Fibroblast of skin of left quadriceps (primary cell): ENCODE measurements at regions not wholly inside any gene's neighbourhood (a gene's known extent, or its start where the extent isn't known, plus 50 kb on each side); places are given as distances from the start of the nearest gene placed in this dataset.
"Not testable (repeated sequence)": the region's sequence is repeated elsewhere in the genome, so short reads cannot be mapped to it uniquely, and the experiment has no call there.

Experiments
- DNase-seq, 2 experiments: peaks; one replicate each; pipeline ENCODE4 v3.0.0-alpha.2; 2013; ENCODE audit warnings: low read depth in 2 of 2

GRCh38 chr5:25199902-25200301 lies 555.1 kb upstream of the CDH10 start:
- DNase-seq, result not testable (repeated sequence)

GRCh38 chr5:25190521-25191000 lies 545.8 kb upstream of the CDH10 start:
- DNase-seq, result no peak

DNA sequence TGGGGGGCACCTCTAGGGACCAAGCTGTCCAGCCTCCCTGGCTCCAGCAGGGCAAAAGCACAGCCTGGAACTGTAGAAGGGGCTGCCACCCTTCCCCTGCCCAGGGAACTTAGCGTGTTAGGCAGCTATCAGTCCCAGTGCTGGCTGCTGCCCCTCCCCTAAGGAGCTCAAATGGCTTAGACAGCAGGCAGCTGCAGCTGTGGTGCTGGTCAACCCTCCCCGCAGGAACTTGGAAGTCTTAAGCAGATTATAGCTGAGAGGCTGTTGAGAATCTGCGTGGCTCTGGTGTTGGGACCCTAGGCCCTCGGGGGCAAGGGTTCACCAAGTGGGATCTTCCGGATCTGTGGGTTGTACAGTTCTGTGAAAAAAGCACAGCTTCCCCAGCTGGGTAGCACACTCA lies 536.5 kb upstream of the CDH10 start:
- no peak for DNase-seq

DNA sequence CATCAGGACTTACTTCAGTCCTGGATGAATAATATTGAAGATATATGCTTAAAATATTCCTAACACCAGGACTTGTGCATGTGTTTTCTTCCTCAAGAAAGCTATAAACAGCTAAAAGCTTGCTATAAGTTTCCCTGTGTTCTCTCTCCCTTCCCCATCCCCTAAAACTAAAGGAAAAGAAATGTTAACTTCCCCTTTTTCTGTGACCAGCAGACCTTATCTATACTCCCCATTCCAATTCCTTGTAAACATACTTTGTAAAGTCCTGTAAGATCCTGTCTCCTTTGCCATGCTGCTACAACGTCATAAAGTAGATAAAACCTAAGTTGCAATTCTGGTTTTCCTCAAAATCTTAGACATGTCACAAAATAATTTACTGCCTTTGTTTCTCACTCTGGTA lies 517.8 kb upstream of the CDH10 start:
- DNase-seq, result not testable (repeated sequence)

- DNase-seq, result no peak
Observed at GRCh38 chr5:25160891-25161290, 516.1 kb upstream of the CDH10 start.

DNA sequence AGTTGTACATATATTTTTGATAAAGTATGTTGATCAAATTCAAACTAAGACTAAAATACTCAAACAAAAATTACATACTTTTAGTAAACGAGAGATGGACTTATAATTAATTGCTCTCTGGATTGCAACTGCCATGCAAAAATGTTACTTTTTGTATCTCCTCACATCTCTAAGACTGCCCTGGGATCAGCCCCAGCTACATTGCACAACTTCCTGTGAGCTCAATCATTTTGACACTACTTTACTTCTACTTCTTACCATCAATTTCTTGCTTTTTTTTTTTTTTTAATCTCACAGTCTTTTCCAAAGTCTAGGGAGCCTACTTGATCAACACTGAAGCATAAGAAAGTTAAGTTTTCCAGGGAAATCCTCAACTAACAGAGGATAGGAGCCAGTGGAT lies 506.0 kb upstream of the CDH10 start:
- no peak for DNase-seq

DNA sequence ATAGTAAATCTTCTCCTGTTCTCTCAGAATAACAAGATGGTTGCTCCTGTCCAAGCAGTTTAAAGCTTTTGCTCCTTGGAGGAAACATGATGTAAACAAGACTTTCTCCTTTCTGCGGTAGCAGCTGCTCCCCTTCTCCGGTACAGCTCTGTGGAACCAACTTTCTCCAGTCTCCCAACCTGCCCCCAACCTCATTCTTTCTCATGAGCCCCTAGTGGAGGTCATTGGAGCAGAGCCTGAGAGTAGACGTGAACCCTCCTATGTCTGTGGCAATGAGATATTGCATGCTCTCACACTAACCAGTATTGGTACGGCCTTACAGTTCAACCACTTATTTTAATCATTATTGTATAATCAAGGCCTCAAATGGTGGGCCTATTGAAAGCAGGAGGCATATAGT lies 483.8 kb upstream of the CDH10 start:
- DNase-seq, result no peak

DNA sequence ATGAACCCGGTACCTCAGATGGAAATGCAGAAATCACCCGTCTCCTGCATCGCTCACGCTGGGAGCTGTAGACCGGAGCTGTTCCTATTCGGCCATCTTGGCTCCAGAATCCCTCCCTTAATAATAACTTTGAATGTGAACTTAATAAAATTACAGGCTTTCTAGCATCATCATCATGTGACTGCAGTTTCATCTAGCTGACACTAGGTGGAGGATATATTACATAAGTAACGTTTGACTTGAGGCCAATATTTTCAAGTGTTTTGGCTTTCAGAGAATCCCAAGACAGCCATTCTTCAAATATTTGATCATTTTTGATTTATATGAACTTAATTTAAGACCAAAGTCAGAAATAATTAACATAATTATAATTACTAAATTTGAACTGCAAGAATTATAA lies 474.9 kb upstream of the CDH10 start:
- no peak for DNase-seq

- no peak for DNase-seq
Observed at GRCh38 chr5:25107853-25108252, 463.1 kb upstream of the CDH10 start.

DNA sequence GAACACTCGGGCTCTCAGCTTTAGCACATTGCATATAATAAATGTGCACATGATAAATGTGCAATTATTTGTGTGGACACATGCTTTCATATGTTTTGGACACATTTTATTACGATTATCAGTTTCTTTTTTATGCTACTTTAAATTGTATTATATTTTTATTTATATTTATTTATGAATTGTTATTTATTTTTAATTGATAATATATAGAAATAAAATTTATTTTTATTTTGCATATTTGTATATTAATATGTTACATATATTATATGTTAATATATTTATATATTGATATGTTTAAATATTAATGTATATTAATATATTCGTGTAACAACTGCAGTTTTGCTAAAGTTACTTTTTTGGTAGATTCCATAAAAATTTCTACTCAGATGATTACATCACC lies 454.8 kb upstream of the CDH10 start:
- DNase-seq, result no peak

GRCh38 chr5:25095261-25095660 lies 450.5 kb upstream of the CDH10 start:
- DNase-seq, result no peak

DNA sequence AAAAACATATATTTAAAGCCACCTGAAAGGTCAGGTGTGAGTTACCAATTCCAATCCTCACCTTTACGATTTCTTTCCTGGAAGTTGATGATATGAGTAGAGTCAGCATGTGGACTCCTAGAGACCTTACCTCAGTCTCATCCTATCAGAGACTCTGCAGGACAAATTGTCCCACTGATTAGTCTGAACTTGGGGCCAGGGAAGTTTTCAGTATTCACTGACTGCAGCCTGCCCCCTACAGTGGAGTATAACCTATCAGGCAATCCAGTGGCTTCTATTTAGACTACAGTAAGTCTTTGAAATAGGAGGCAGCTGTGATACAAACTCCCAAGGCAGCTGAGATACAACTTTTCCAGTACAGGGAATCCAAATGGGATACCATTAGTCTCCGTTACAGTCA lies 449.4 kb upstream of the CDH10 start:
- no peak for DNase-seq

GRCh38 chr5:25091921-25092320 lies 447.1 kb upstream of the CDH10 start:
- DNase-seq, result no peak

DNA sequence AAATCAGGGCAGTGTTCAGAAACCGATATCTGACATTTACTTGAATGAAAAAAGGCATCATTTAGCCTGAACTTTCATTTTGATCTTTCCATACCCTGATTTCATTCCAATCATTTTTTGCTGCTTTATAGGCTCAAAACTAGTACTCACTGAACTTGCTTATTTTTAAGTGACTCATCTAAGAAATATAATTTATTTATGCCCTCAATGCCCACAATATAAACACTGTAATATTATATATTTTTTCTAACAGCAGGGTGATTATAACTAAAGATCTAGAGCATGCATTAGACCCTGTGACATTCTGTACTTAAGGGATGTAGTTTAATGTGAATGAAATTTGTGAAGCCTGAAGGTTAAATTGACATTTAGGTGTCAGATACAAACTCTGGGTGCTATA lies 446.1 kb upstream of the CDH10 start:
- DNase-seq, result no peak

GRCh38 chr5:25090275-25090674 lies 445.5 kb upstream of the CDH10 start:
- DNase-seq, result no peak

DNA sequence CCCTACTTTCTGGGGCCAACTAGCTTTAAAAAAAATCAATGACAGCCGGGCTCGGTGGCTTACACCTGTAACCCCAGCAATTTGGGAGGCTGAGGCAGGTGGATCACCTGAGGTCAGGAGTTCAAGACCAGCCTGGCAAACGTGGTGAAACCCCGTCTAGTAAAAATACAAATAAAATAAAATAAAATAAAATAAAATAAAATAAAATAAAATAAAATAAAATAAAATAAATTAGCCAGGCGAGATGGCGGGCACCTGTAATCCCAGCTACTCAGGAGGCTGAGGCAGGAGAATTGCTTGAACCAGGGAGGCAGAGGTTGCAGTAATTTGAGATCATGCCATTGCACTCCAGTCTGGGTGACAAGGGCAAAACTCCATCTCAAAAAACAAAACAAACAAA lies 443.9 kb upstream of the CDH10 start:
- not testable (repeated sequence) for DNase-seq

- not testable (repeated sequence) for DNase-seq
Observed at GRCh38 chr5:25083261-25083660, 438.5 kb upstream of the CDH10 start.

DNA sequence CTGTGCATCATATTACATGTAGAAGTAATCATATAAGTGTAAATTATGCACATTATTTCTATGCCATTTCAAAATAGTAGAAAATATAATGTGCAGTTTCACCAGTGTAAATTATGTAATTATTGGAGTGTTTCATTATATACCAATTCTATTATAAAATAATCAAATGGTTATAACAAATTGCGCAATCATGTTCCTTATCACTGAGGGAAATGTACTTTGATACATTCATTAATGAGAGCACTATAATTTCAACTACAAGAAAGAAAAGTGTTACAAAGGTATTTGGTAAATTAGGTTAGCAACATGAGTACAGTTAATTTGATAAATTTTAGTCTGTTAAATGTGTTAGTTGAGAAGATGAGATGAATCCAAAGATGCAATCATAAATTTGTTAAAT lies 421.5 kb upstream of the CDH10 start:
- DNase-seq, result no peak

- DNase-seq, result no peak
Observed at GRCh38 chr5:25064306-25064705, 419.5 kb upstream of the CDH10 start.

DNA sequence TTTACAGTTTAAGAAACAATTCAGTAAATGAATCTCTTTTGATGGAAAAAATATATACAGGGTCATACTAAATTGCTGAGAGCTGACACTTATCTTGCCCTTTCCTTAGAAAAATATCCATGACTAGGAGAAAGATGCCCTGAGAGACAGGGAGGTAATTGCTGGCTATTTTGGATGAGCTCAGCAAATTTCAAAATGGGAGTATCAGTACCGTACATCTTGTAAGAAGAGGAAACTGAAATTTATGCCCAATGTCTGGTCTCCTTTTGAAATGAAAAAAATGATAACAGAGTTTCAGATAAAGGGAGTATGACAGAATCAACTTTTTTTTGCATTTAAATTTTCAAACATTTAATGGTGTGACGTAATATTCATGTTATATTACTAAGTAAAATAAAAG lies 415.8 kb upstream of the CDH10 start:
- no peak for DNase-seq

DNA sequence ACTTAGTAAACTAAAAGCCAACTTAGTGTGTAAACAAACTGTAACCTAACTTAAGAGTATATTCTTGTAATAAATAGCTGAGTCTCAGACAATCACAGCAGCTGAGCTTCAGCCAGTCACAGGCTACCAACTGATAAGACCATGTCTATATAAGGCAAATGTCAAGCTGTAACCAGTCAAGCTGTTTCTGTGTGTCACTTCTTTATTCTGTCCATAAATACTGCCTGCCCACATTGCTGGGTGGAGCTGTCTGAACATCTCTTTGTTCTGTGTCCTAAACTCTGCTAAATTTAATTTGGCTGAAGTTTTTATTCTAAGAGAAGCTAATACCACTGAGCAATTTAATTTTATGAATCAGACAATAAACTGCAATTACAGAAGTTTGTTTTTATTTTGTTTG lies 412.1 kb upstream of the CDH10 start:
- no peak for DNase-seq

DNA sequence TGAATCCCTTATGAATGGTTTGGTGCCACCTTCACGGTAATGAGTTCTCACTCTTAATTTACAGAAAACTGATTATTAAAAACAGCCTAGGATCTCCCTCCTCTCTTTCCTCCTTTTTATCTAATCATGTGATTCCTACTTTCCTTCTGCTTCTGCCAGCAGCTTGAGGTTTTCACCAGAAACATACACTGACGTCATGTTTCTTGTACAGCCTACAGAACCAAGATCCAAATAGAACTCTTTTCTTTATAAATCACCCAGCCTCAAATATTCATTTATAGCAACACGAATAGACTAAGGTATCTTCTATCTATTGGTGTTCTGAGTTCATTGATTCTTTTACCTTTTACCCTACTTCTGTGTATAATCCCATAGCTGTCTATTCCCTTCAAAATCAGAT lies 388.9 kb upstream of the CDH10 start:
- DNase-seq, result no peak

DNA sequence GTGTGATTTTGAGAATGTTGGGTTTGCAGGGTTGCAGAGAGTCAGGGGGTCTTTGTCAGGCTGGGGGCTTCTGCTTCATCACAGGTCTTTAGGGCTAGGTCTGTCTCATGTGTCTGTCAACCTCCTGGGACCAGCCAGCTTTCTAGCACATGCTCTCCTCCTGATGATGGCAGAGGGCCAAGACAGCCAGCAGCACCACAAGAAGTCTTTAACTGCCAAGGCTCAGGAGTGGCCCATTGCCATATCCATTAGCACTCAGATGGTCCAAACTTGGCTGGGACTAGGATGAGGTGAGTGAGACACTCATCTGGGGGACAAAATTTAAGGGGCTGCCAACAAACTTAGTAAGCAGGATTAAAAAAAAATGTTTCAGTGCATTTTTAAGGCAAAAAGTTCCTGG lies 384.2 kb upstream of the CDH10 start:
- DNase-seq, result no peak

DNA sequence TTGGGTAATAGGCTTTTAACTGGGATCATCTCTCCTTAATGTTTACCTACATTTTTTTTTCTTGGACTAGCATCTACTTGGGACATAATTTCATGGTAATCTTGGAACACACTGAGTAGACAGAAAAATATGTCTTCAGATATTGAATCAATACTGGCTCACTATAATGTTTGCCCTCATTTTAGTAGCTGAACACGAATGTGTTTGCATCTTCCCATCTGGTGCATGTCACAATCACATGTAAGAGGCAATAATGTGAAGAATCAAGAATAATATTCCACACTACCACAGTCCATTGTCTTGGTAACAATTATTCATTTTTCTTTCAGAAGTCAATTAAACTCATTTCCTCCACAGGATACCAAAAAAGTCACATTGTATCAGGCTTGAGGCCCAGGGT lies 382.7 kb upstream of the CDH10 start:
- DNase-seq, result no peak

DNA sequence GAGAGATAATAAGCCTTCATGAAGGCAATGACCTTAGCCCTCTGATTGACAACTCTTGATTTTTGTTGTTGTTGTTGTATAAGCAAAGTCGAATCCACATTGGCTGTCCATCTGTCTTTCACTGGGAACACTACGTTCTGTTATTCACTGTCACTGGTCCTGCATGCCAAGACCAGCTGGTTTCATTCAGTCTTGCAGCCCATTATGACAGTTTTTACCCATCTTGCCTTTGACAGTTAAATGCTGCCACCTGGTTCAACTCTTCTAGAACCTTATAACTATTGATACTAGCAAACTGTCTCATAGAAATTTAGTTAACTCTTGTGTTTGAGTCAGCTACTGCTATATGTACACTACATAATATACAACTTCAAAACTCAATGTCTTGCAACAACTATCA lies 382.3 kb upstream of the CDH10 start:
- no peak for DNase-seq
